ENCODE measurements at regions not wholly inside any gene's neighbourhood (a gene's known extent, or its start where the extent isn't known, plus 50 kb on each side); places are given as distances from the start of the nearest gene placed in this dataset.

DNA sequence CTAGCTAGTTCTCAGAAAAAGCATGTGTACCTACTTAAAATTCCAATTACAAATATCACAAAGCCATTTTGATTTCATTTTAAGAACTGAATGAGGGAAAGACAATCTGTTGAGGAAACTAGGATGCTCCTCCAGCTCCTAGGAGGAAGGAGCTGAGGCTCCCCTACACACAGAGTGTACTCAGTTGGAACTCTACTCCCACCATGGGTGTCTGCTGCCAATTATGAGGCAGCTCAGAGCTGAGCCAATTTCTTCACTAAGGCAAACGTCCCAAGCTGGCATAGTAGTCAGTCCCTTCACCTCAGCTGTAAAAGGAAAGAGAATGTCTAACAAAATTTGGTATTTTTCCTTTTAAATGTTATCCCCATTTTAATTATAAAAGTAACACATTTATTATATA lies 300.0 kb upstream of the TRPC7 start:
- Histone ChIP-seq H3K36me3 (ENCODE audit: insufficient read depth) (no peaks in the 10 kb centered on the region; the same call in 1 of the 2 replicates), H3K27me3 (ENCODE audit: insufficient read depth) (no peaks in the 10 kb centered on the region), H3K4me1 (ENCODE audit: insufficient read depth) (peaks cover 8% of the 10 kb centered on the region; the same call in 1 of the 2 replicates), H3F3A (replicated peaks; ENCODE audit: low read depth) (no peaks in the 10 kb centered on the region), H2AFZ (no peak overlapping the region), H3K4me3 (no peak overlapping the region), H3K4me2 (no peak overlapping the region), H3K9me2 (ENCODE audit: insufficient read depth) (0 out of 2 replicates have a peak, but pooled peaks cover 5% of the 10 kb centered on the region), H4K20me1 (replicated peaks; ENCODE audit: insufficient read depth) (no peaks in the 10 kb centered on the region), H3K27ac (ENCODE audit: low read depth) (no peak overlapping the region), H3K79me2 (replicated peaks; ENCODE audit: insufficient read depth) (no peaks in the 10 kb centered on the region)
- Mint-ChIP-seq H3K9me3 (peaks cover 8% of the 10 kb centered on the region; the same call in 1 of the 3 replicates), H3K36me3 (ENCODE audit: low read depth) (peaks cover 11% of the 10 kb centered on the region), H3K27ac (no peak overlapping the region), H3K4me1 (peaks cover 16% of the 10 kb centered on the region), H3K4me3 (no peak overlapping the region), H3K27me3 (ENCODE audit: insufficient read depth, low read depth, poor library complexity) (no peaks in the 10 kb centered on the region)
- DNase-seq (ENCODE audit: low spot score) (no peak), ATAC-seq (no peak)
- no peak for TF ChIP-seq NANOG (IDR thresholded peaks at IDR 0.05; ENCODE audit: borderline replicate concordance)

DNA sequence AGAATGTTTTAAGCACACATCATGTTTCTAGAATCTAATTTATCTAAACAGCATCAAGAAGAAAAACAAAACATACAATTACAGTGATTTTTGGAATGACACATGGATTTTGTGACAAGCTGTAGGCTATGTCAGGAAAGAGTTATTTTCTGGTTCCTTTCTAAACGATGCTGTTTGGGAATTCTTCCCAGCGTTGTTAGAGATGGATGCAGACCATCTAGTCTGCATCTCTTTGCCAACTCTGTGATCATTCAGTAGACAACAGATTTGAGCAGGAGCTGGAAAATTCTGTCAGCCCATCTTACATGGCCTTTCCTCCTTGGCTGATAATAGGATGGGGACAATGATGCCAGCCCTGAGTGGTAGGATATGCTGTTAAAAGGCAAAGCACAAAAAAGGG lies 295.7 kb upstream of the TRPC7 start:
- Histone ChIP-seq H2AFZ (no peak overlapping the region), H3F3A (replicated peaks; ENCODE audit: low read depth) (no peaks in the 10 kb centered on the region), H3K4me1 (ENCODE audit: insufficient read depth) (no peaks in the 10 kb centered on the region), H3K4me3 (no peak overlapping the region), H3K27me3 (ENCODE audit: insufficient read depth) (no peaks in the 10 kb centered on the region), H3K79me2 (replicated peaks; ENCODE audit: insufficient read depth) (no peaks in the 10 kb centered on the region), H3K9me2 (ENCODE audit: insufficient read depth) (no peaks in the 10 kb centered on the region; the same call in 1 of the 2 replicates), H3K4me2 (no peak overlapping the region), H3K36me3 (ENCODE audit: insufficient read depth) (no peaks in the 10 kb centered on the region; the same call in 1 of the 2 replicates), H3K27ac (ENCODE audit: low read depth) (no peak overlapping the region), H4K20me1 (replicated peaks; ENCODE audit: insufficient read depth) (no peaks in the 10 kb centered on the region)
- no peaks in the 10 kb centered on the region for H3K36me3 Mint-ChIP-seq (ENCODE audit: low read depth)
- H3K9me3 Mint-ChIP-seq = no peaks in the 10 kb centered on the region
- no peaks in the 10 kb centered on the region for H3K27me3 Mint-ChIP-seq (ENCODE audit: insufficient read depth, low read depth, poor library complexity)
- no peak overlapping the region for H3K27ac Mint-ChIP-seq
- no peak for ATAC-seq
- no peak overlapping the region for H3K4me3 Mint-ChIP-seq
- TF ChIP-seq ZNF114 (CRISPR knock-in tag; IDR thresholded peaks at IDR 0.05) = no peak
- TF ChIP-seq STAT1 (IDR thresholded peaks at IDR 0.05; ENCODE audit: unreplicated experiment) = no peak
- TF ChIP-seq EZH2 (IDR thresholded peaks at IDR 0.05; ENCODE audit: low read depth, unreplicated experiment) = no peak
- peaks cover 3% of the 10 kb centered on the region for H3K4me1 Mint-ChIP-seq
- no peak for DNase-seq (ENCODE audit: low spot score)

DNA sequence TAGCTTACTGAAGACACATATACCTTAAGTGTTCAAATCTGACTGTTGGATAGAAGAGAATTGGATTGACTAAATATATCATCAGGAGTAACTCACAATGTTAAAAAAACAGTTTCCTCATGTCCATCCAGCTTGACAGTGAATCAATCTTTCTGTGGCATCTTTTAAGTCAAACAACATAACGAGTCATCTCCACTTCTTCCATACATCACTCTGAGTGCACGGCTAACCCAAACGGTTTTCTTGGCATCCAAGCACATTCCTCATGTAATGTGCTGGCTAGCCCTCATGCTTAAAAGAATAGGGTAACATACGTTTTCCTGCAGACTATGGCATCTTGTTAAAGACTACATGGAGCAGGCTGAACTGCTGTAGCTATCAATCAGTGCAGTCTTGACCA lies 291.5 kb upstream of the TRPC7 start:
- Histone ChIP-seq H3K4me2 (no peak overlapping the region), H4K20me1 (replicated peaks; ENCODE audit: insufficient read depth) (no peaks in the 10 kb centered on the region), H3K4me1 (ENCODE audit: insufficient read depth) (no peaks in the 10 kb centered on the region), H2AFZ (no peak overlapping the region), H3K27me3 (ENCODE audit: insufficient read depth) (no peaks in the 10 kb centered on the region), H3K79me2 (replicated peaks; ENCODE audit: insufficient read depth) (no peaks in the 10 kb centered on the region), H3F3A (replicated peaks; ENCODE audit: low read depth) (no peaks in the 10 kb centered on the region), H3K9me2 (ENCODE audit: insufficient read depth) (no peaks in the 10 kb centered on the region; the same call in 1 of the 2 replicates), H3K4me3 (no peak overlapping the region), H3K27ac (ENCODE audit: low read depth) (no peak overlapping the region), H3K36me3 (ENCODE audit: insufficient read depth) (no peaks in the 10 kb centered on the region)
- peaks cover 13% of the 10 kb centered on the region; the same call in 2 of the 3 replicates for H3K36me3 Mint-ChIP-seq (ENCODE audit: low read depth)
- H3K9me3 Mint-ChIP-seq = peaks cover 10% of the 10 kb centered on the region
- ATAC-seq = no peak
- no peaks in the 10 kb centered on the region; the same call in 2 of the 3 replicates for H3K4me1 Mint-ChIP-seq
- no peak overlapping the region for H3K4me3 Mint-ChIP-seq
- H3K27ac Mint-ChIP-seq = no peak overlapping the region
- DNase-seq (ENCODE audit: low spot score) = no peak
- no peaks in the 10 kb centered on the region for H3K27me3 Mint-ChIP-seq (ENCODE audit: insufficient read depth, low read depth, poor library complexity)
- TF ChIP-seq STAT1 (IDR thresholded peaks at IDR 0.05; ENCODE audit: unreplicated experiment) = no peak
- TF ChIP-seq POLR2AphosphoS5 (IDR thresholded peaks at IDR 0.05; ENCODE audit: low read depth) = no peak
- no peak for TF ChIP-seq CTCF (conservative IDR thresholded peaks at IDR 0.05; ENCODE audit: low read depth in 2 of 2)
- no peak for TF ChIP-seq EZH2phosphoT487 (IDR thresholded peaks at IDR 0.05; ENCODE audit: unreplicated experiment)
- no peak for TF ChIP-seq JUNB (IDR thresholded peaks at IDR 0.05; ENCODE audit: unreplicated experiment)
- TF ChIP-seq CREB1 (CRISPR knock-in tag; IDR thresholded peaks at IDR 0.05; ENCODE audit: low read depth) = no peak
- no peak for TF ChIP-seq ZNF462 (CRISPR knock-in tag; IDR thresholded peaks at IDR 0.05)

All from GM23338 (cell line).